Caco-2 (cell line): ENCODE measurements at regions not wholly inside any gene's neighbourhood (a gene's known extent, or its start where the extent isn't known, plus 50 kb on each side); places are given as distances from the start of the nearest gene placed in this dataset.

Experiments
- BruUV-seq: library from RNA; stranded (reverse); fragments of 400-500 nt; replicated peaks from 2 replicates; lab custom pipeline; 2021; lab: Mats Ljungman, UMichigan
- CTCF ChIA-PET: fragments of 300-600 bp; sonication (Branson Sonifier 250); formaldehyde crosslinking; loops from one replicate; lab custom pipeline; 2022; ENCODE audit warnings: antibody characterized with exemption; lab: Charles Lee
- POLR2A ChIA-PET: fragments of 300-600 bp; sonication (Branson Sonifier 250); formaldehyde crosslinking; loops from one replicate; lab custom pipeline; 2022; ENCODE audit warnings: antibody characterized with exemption; lab: Charles Lee
- DNase-seq, 2 experiments: peaks; one replicate each; pipeline versions ENCODE4 v3.0.0 to v3.0.0-alpha.2; 2020 to 2022
- H3K27me3 ChIP-seq: replicated peaks from 2 replicates; pipeline ENCODE4 v1.6.0; 2011; ENCODE audit warnings: low read length; ENCODE audit not compliant: control insufficient read depth, insufficient read depth
- H3K36me3 ChIP-seq: 2 replicates; pipeline ENCODE4 v1.5.1; 2011; ENCODE audit warnings: low read length; ENCODE audit not compliant: control insufficient read depth, insufficient read depth
- H3K4me1 ChIP-seq: fragments of 250-450 bp; sonication (Bioruptor Pico); 2 replicates; pipeline ENCODE4 v1.5.1; 2020; ENCODE audit warnings: mild to moderate bottlenecking
- H3K4me3 ChIP-seq: 2 replicates; pipeline ENCODE4 v1.5.1; 2011; ENCODE audit warnings: low read depth, mild to moderate bottlenecking, control low read depth, low read length
- H3K9me3 ChIP-seq: fragments of 250-450 bp; sonication (Bioruptor Pico); 2 replicates; pipeline ENCODE4 v1.5.1; 2020; ENCODE audit warnings: mild to moderate bottlenecking, moderate library complexity
- H3K27ac Mint-ChIP-seq: one replicate; pipeline ENCODE4 v1.8.0; 2022; ENCODE audit warnings: mixed read lengths; ENCODE audit not compliant: unreplicated experiment
- H3K27me3 Mint-ChIP-seq: one replicate; pipeline ENCODE4 v1.8.0; 2022; ENCODE audit warnings: mixed read lengths; ENCODE audit not compliant: insufficient read depth, unreplicated experiment
- H3K36me3 Mint-ChIP-seq: one replicate; pipeline ENCODE4 v1.8.0; 2022; ENCODE audit warnings: mild to moderate bottlenecking, mixed read lengths; ENCODE audit not compliant: insufficient read depth, unreplicated experiment
- H3K4me1 Mint-ChIP-seq: one replicate; pipeline ENCODE4 v1.8.0; 2022; ENCODE audit warnings: low read depth, mixed read lengths; ENCODE audit not compliant: unreplicated experiment
- H3K4me3 Mint-ChIP-seq: one replicate; pipeline ENCODE4 v1.8.0; 2022; ENCODE audit warnings: mild to moderate bottlenecking, moderate library complexity, mixed read lengths; ENCODE audit not compliant: unreplicated experiment
- H3K9me3 Mint-ChIP-seq: one replicate; pipeline ENCODE4 v1.8.0; 2022; ENCODE audit warnings: mixed read lengths; ENCODE audit not compliant: unreplicated experiment
- intact Hi-C: fragments of 100-400 bp; cut with micrococcal nuclease; formaldehyde crosslinking; loops from one replicate; pipeline ENCODE4 v1.10.0; 2022; ENCODE audit not compliant: unreplicated experiment
- TF ChIP-seq, protein P1 (sequence below), 2 experiments: fragments of 200-600 bp in 1 of 2; IDR thresholded peaks; 1 replicate in 1 of 2; 2 replicates in 1 of 2; pipeline versions ENCODE4 v1.5.1 to v1.8.0; 2011 to 2022; ENCODE audit warnings: antibody characterized with exemption in 1 of 2, control low read depth in 1 of 2, inconsistent platforms in 1 of 2, low read depth in 1 of 2, low read length in 1 of 2, mild to moderate bottlenecking in 1 of 2, moderate library complexity in 1 of 2; ENCODE audit not compliant: insufficient read depth in 1 of 2, severe bottlenecking in 1 of 2, unreplicated experiment in 1 of 2

DNA sequence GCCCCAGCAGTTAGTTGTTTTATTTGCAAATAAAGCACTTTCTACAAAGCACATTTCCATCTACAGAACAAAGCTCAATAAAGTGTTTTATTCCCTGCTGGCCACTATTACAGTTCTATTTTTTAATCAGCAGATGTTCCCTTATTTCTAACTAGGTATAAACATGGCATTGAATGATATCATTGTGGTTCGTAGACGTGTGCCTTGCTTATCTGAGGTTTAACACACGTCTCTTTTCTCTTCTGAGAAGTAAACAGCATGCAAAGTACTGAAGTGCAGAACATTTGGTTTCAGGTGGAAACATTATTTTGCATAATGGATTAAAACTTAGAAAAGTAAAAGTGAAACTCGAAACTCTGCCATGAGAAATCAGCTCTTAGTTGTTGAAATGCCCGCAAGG is 1989.3 kb upstream of the WWC1 start:
- no peak for DNase-seq
- TF ChIP-seq, protein P1, sequence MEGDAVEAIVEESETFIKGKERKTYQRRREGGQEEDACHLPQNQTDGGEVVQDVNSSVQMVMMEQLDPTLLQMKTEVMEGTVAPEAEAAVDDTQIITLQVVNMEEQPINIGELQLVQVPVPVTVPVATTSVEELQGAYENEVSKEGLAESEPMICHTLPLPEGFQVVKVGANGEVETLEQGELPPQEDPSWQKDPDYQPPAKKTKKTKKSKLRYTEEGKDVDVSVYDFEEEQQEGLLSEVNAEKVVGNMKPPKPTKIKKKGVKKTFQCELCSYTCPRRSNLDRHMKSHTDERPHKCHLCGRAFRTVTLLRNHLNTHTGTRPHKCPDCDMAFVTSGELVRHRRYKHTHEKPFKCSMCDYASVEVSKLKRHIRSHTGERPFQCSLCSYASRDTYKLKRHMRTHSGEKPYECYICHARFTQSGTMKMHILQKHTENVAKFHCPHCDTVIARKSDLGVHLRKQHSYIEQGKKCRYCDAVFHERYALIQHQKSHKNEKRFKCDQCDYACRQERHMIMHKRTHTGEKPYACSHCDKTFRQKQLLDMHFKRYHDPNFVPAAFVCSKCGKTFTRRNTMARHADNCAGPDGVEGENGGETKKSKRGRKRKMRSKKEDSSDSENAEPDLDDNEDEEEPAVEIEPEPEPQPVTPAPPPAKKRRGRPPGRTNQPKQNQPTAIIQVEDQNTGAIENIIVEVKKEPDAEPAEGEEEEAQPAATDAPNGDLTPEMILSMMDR (IDR thresholded peaks at IDR 0.05; ENCODE audit: insufficient read depth in 1 of 2, low read depth in 1 of 2, low read length in 1 of 2, severe bottlenecking in 1 of 2, unreplicated experiment in 1 of 2): no peak
- H3K9me3 Mint-ChIP-seq: no peaks in the 10 kb centered on the region
- H3K4me1 Mint-ChIP-seq: no peaks in the 10 kb centered on the region
- H3K36me3 Mint-ChIP-seq: no peaks in the 10 kb centered on the region
- peaks cover 3% of the 10 kb centered on the region for H3K27me3 Mint-ChIP-seq
- intact Hi-C loops: no loop called here
- H3K27ac Mint-ChIP-seq: no peak overlapping the region
- no peaks in the 10 kb centered on the region for H3K4me1 ChIP-seq
- BruUV-seq: no TSS peak
- H3K9me3 ChIP-seq: no peaks in the 10 kb centered on the region
- no peak overlapping the region for H3K4me3 Mint-ChIP-seq
- POLR2A ChIA-PET: no interaction called here
- H3K27me3 ChIP-seq: no peaks in the 10 kb centered on the region
- H3K36me3 ChIP-seq: no peaks in the 10 kb centered on the region
- CTCF ChIA-PET: no interaction called here
- H3K4me3 ChIP-seq: no peak overlapping the region

GRCh38 chr5:166317425-166317824 is 1974.0 kb upstream of the WWC1 start:
- Mint-ChIP-seq H3K27me3 (peaks cover 4% of the 10 kb centered on the region), H3K4me3 (no peak overlapping the region), H3K9me3 (no peaks in the 10 kb centered on the region), H3K27ac (no peak overlapping the region), H3K36me3 (no peaks in the 10 kb centered on the region), H3K4me1 (no peaks in the 10 kb centered on the region)
- Histone ChIP-seq H3K36me3 (no peaks in the 10 kb centered on the region), H3K9me3 (no peaks in the 10 kb centered on the region), H3K4me3 (no peak overlapping the region), H3K4me1 (no peaks in the 10 kb centered on the region), H3K27me3 (no peaks in the 10 kb centered on the region)
- ChIA-PET CTCF (no interaction called here), POLR2A (no interaction called here)
- intact Hi-C loops: no loop called here
- TF ChIP-seq, protein P1 (IDR thresholded peaks at IDR 0.05; ENCODE audit: insufficient read depth in 1 of 2, low read depth in 1 of 2, low read length in 1 of 2, severe bottlenecking in 1 of 2, unreplicated experiment in 1 of 2): no peak
- no peak for DNase-seq
- no TSS peak for BruUV-seq

- no peak overlapping the region for H3K4me3 Mint-ChIP-seq
- ChIA-PET POLR2A (no interaction called here), CTCF (no interaction called here)
- no TSS peak for BruUV-seq
- Histone ChIP-seq H3K9me3 (no peaks in the 10 kb centered on the region), H3K27me3 (no peaks in the 10 kb centered on the region), H3K36me3 (no peaks in the 10 kb centered on the region), H3K4me1 (no peaks in the 10 kb centered on the region), H3K4me3 (no peak overlapping the region)
- DNase-seq: no peak
- TF ChIP-seq, protein P1 (IDR thresholded peaks at IDR 0.05; ENCODE audit: insufficient read depth in 1 of 2, low read depth in 1 of 2, low read length in 1 of 2, severe bottlenecking in 1 of 2, unreplicated experiment in 1 of 2): no peak
- H3K36me3 Mint-ChIP-seq: no peaks in the 10 kb centered on the region
- intact Hi-C loops: no loop called here
- H3K4me1 Mint-ChIP-seq: no peaks in the 10 kb centered on the region
- peaks cover 4% of the 10 kb centered on the region for H3K27me3 Mint-ChIP-seq
- no peaks in the 10 kb centered on the region for H3K9me3 Mint-ChIP-seq
- H3K27ac Mint-ChIP-seq: no peak overlapping the region
Measured at GRCh38 chr5:166320920-166321480, 1970.4 kb upstream of the WWC1 start.
